NCI-H524 treated with DMSO at 0.1 percent for 48 hours (cell line): ENCODE measurements at regions not wholly inside any gene's neighbourhood (a gene's known extent, or its start where the extent isn't known, plus 50 kb on each side); places are given as distances from the start of the nearest gene placed in this dataset.
"Not testable (repeated sequence)": the region's sequence is repeated elsewhere in the genome, so short reads cannot be mapped to it uniquely, and the experiment has no call there.

Source experiments
- DNase-seq: peaks from one replicate; lab custom pipeline; 2025; lab: John Stamatoyannopoulos, UW

GRCh38 chr2:123481406-123481805, 543.7 kb upstream of the CNTNAP5 start:
- DNase-seq = no peak

- no peak for DNase-seq
Measured at GRCh38 chr2:123485056-123485455, 540.0 kb upstream of the CNTNAP5 start.

GRCh38 chr2:123493687-123494086, 531.4 kb upstream of the CNTNAP5 start:
- no peak for DNase-seq

GRCh38 chr2:123495241-123495640, 529.8 kb upstream of the CNTNAP5 start:
- DNase-seq = no peak

GRCh38 chr2:123500346-123500745, 524.7 kb upstream of the CNTNAP5 start:
- no peak for DNase-seq

GRCh38 chr2:123500988-123501387, 524.1 kb upstream of the CNTNAP5 start:
- DNase-seq = no peak

DNA sequence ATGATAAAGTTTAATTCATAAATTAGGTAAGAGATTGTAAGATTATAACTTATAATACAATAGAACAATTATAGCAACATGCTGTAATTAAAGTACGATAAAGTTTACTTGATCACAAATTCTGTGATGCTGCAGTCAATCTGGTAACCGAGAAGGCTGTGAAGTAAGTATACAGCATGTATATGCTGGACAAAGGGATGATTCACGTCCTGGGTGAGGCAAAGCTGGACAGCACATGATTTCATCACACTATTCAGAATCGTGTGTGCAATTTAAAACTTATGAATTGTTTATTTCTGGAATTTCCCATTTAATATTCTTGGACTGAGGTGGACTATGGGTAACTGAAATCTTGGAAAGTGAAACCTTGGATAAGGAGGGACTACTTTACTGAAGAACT, 522.2 kb upstream of the CNTNAP5 start:
- DNase-seq = no peak

DNA sequence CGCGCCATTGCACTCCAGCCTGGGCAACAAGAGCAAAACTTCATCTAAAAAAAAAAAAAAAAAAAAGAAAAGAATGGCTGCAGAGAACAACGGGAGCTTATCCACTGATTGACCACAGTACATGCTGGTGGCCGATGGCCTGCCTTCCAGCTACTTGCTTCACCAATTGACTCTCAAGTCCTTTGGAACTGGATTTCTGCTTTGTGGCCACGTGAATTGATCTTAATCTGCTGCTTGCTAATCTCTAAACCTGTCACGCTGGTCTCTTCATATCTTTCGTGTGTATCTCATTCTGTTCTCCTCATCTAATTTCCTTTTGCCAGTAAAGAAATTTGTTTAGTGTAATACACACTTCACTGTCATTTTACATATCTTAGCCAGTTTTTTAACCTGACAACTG, 512.5 kb upstream of the CNTNAP5 start:
- DNase-seq = no peak

- no peak for DNase-seq
Measured at GRCh38 chr2:123513351-123513750, 511.7 kb upstream of the CNTNAP5 start.

DNA sequence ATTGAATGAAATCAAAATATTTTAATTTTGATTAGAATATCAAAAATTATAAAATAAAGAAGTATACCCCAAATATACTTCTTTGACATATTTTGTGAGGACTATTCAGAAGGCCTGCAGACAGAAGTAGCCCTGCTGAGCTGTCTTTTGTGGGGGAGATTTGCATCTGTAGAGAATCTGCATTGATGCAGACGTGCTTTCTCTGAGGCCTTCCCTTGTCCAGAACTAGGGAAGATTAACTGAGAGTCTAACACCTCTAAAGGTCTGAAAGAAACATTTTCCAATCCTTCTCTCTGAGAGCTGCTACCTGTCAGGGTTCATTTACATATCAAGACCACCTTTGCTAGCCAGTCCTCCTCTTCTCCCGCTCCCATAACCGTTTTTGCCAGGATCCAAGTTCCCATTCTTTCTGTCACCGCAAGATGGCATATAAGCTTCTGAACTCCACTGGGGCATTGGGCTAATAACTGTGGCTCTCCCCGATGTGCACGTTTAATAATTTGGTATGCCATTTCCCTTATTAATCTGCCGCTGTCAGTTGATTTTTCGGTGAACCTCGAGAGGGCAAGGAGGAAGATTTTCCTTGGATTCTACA, 510.4 kb upstream of the CNTNAP5 start:
- DNase-seq = no peak

DNA sequence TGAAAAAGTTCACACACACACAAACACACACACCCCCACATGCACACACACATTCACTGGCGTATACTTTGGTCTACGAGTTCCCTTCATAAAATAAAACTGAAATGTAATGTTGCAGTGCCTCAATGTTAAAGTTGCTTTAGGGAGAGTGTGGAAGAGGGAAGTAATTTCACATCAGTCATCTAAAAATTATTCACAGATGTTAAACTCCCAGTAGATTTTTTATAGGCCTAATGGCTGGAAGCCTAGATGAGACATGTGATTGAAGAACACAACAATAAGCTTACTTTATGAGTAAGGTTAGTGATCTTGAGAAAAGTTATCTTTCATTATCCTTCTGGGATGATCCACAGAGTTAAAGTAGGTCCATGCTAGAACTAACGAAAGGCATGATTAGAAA, 506.7 kb upstream of the CNTNAP5 start:
- no peak for DNase-seq

DNA sequence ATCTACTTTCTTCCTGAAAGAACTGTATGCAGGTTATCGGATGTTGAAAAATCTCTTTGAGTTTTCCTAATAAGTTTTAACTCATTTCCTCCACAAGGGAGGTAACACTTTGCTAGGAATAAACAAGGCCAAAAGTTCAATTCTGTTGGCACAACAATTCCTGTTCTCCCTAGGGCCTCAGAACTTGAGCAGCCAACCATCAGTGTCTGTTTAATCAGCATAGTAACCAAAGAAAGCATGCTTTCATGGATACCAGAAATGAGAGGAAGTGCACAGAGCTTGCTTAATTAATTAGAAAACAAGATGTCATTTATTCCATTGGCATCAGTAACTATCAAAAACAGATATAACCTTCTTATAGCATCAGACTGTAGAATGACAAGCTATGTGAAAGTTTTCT, 503.2 kb upstream of the CNTNAP5 start:
- no peak for DNase-seq

DNA sequence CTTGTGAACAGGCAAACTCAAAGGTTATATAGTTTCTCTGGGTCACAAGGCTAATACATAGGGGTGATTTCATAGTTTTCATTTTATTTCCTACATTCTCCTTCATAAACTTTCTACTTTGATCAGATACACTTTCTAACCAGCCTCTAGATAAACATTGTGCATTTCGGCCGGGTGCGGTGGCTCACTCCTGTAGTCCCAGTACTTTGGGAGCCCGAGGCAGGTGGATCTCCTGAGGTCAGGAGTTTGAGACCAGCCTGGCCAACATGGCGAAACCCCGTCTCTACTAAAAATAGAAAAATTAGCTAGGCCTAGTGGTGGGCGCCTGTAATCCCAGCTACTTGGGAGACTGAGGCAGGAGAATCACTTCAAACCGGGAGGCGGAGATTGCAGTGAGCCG, 502.6 kb upstream of the CNTNAP5 start:
- not testable (repeated sequence) for DNase-seq

DNA sequence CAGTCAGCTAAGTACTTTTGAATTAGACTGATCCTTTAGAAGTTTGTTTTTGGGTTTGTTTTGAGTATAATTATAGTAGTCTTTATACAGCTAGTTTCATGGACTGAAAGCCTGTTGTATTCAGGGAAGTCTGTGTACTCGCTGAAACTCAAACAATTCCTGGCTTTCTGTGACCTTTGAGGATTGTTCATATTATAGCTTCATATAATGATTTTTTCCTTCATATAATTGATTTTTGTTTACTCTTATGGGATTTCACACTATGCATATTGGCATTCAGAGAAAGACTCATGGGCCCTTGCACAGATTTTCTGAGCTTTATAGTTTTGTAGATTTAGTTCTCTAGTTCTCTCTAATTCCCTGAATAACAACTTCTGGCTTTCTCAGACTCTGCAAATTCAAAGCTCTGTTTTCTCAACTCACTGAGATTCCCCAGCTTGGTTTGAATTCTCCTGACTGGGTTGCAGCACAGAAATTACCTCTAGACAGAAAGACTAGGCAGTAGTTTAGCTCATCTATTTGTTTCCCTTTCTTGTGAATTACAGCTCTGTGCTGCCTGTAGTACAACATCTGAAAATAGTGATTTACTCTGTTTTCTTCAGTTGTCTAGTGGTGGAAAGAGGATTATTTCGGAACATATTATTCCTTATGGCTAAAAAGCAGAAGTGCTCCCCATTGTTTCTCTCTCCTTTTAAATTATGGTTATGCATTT, 495.9 kb upstream of the CNTNAP5 start:
- DNase-seq = no peak

DNA sequence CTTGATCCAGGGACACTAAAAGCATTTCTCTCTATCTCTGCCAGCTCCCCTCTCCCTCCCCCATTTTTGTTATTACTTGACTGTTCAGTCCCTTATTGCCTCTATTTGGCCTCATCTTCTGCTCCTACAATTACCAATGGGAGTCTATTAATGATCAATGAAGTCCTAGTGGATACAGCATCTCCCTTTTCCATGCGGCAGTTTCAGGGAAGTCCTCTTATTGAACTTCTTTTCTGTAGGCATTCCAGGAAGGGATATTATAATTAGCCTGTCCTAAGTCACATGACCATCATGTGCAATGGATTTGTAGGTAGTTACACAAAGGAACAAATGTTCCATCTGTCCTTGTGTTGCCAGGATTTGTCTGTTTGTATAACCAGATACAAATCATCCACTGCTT, 495.1 kb upstream of the CNTNAP5 start:
- DNase-seq = no peak

DNA sequence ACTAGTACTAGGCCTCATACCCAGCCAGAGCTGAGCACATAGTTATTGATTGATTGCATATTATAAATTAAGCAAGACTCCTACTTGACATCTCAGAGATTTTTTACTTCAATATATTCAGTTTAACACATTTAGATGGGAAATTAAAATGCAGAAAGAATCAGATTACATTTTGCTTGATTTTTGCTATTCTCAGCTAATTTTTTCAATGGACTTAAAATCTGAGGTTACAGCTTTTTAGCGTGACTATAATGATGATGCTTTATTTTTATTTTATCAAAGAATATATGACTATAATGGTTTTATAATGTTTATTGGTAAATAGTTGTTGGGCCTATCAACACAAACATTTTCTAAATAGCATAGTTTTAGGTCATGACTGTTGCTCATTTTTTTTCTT, 493.0 kb upstream of the CNTNAP5 start:
- DNase-seq = no peak

- no peak for DNase-seq
Measured at GRCh38 chr2:123532994-123533393, 492.1 kb upstream of the CNTNAP5 start.

- DNase-seq = no peak
Measured at GRCh38 chr2:123540291-123540690, 484.8 kb upstream of the CNTNAP5 start.

- DNase-seq = no peak
Measured at GRCh38 chr2:123546353-123546752, 478.7 kb upstream of the CNTNAP5 start.

GRCh38 chr2:123563515-123563914, 461.6 kb upstream of the CNTNAP5 start:
- no peak for DNase-seq

GRCh38 chr2:123566291-123566946, 458.7 kb upstream of the CNTNAP5 start:
- no peak for DNase-seq

DNA sequence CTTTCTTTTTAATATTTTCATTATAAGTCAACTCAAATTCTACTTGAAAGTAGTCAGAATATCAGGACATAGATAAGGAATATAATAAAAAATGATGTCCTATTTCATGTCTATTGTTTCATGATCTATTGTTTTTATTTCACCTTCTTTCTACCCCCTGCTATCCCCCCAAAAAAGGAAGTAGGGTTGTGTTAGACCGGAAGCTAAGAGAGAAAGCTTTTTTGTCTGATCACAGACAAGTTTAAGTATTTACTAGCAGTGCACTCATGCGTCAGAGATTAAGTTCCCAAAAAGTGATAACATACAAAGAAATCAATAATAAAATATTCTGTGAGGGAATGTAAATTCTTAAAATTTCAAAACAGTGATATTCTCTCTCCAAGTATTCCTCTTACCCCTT, 447.1 kb upstream of the CNTNAP5 start:
- no peak for DNase-seq

DNA sequence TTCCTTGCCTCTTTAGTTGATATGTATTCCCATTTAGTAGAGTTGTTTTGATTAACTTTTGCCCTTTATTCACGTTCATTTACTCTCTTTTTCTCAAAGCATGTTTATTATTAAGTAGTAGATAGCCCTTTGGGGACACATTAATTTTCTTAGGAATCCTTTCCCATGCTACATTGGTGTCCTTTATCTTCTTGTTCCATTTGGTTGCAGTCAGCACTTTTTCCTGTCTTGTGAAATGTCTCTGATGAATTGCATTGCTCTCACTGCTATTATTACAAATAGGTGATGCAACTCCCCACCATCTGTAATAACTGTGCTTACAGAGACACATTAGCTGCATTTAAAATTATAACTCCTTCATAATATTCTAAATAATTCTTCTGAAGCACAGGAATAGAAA, 428.5 kb upstream of the CNTNAP5 start:
- no peak for DNase-seq

GRCh38 chr2:123597988-123598387, 427.1 kb upstream of the CNTNAP5 start:
- DNase-seq = no peak
